Suprapubic skin (tissue), 4 donors: ENCODE measurements at regions not wholly inside any gene's neighbourhood (a gene's known extent, or its start where the extent isn't known, plus 50 kb on each side); places are given as distances from the start of the nearest gene placed in this dataset.

Source experiments
- DNase-seq, 2 donors: peaks; one replicate each; pipeline ENCODE4 v3.0.0-alpha.2; 2019; ENCODE audit warnings: low spot score in 2 of 2
- H3K27ac ChIP-seq: fragments of 200-600 bp; sonication (generic); one replicate; pipeline ENCODE4 v1.5.1; 2019
- H3K27me3 ChIP-seq: fragments of 200-600 bp; sonication (generic); one replicate; pipeline ENCODE4 v1.5.1; 2019
- H3K36me3 ChIP-seq: fragments of 200-600 bp; sonication (generic); one replicate; pipeline ENCODE4 v1.5.1; 2019
- H3K4me1 ChIP-seq: fragments of 200-600 bp; sonication (generic); one replicate; pipeline ENCODE4 v1.5.1; 2019
- H3K4me3 ChIP-seq: fragments of 200-600 bp; sonication (generic); one replicate; pipeline ENCODE4 v1.5.1; 2019; ENCODE audit warnings: mild to moderate bottlenecking
- H3K9me3 ChIP-seq: fragments of 200-600 bp; sonication (generic); one replicate; pipeline ENCODE4 v1.5.1; 2019
- EP300 ChIP-seq: sonication (generic); formaldehyde crosslinking; IDR thresholded peaks from one replicate; pipeline ENCODE4 v1.6.1; 2017; ENCODE audit warnings: antibody characterized with exemption
- POLR2A ChIP-seq, 2 donors: fragments of 450-650 bp; IDR thresholded peaks; one replicate each; pipeline ENCODE4 v1.6.1; 2017; ENCODE audit warnings: antibody characterized with exemption in 2 of 2, mild to moderate bottlenecking in 2 of 2, moderate library complexity in 2 of 2
- POLR2AphosphoS5 ChIP-seq, 3 donors: sonication (generic); formaldehyde crosslinking; IDR thresholded peaks; one replicate each; pipeline ENCODE4 v1.6.1; 2017; ENCODE audit warnings: antibody characterized with exemption in 3 of 3
- WGBS: methylation state at CpG from one replicate; pipeline ENCODE4 v1.1.5; 2018; 5-methylcytosine and 5-hydroxymethylcytosine counted together
- TF ChIP-seq, protein P1 (sequence below), 2 donors: fragments of 200-600 bp in 1 of 2; fragments of 450-650 bp in 1 of 2; sonication (generic) in 1 of 2; IDR thresholded peaks; one replicate each; pipeline ENCODE4 v1.5.1; 2016 to 2019; ENCODE audit warnings: antibody characterized with exemption in 2 of 2, mild to moderate bottlenecking in 1 of 2, moderate library complexity in 1 of 2

DNA sequence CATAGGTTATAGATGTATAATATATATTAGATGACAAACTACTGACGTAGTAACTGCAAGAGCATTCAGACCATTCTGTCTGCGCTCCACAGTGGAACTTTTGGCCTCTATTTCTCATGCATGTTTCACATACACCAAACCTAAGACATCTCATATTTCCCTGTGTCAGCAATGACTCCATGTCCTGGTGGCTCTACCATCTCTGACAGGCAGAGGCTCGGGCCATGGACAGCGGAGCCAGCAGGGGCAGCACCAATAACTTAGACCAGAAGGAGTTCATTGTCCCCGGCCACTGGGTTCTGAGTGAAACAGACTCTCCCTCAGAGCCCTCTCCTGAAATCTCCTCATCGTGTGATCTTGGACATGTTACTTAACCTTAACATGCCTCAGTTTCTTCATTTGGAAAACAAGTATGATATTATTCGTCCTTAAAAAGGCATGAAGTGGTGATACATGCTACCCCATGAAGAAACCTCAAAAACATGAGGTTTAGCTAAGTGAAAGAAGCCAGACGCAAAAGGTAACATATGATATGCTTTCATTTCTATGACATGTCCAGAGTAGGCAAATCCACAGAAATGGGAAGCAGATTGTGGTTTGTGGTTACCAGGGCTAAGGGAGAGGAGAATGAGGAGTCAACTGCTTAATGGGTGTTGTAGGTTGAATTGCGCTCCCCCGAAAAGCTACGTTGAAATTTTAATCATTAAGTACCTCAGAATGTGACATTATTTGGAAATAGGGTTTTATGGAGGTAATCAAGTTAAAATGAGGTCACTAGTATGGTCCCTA, 564.0 kb upstream of the JARID2 start:
- Histone ChIP-seq H3K9me3 (no peaks in the 10 kb centered on the region), H3K27ac (no peak overlapping the region), H3K27me3 (no peaks in the 10 kb centered on the region), H3K4me3 (no peak overlapping the region), H3K36me3 (no peaks in the 10 kb centered on the region), H3K4me1 (no peaks in the 10 kb centered on the region)
- WGBS, result 92% methylated on average over 11 of the region's 11 CpGs
- TF ChIP-seq POLR2AphosphoS5 (IDR thresholded peaks at IDR 0.05) (no peak), POLR2A (IDR thresholded peaks at IDR 0.05) (no peak), EP300 (no peak)
- TF ChIP-seq, protein P1, sequence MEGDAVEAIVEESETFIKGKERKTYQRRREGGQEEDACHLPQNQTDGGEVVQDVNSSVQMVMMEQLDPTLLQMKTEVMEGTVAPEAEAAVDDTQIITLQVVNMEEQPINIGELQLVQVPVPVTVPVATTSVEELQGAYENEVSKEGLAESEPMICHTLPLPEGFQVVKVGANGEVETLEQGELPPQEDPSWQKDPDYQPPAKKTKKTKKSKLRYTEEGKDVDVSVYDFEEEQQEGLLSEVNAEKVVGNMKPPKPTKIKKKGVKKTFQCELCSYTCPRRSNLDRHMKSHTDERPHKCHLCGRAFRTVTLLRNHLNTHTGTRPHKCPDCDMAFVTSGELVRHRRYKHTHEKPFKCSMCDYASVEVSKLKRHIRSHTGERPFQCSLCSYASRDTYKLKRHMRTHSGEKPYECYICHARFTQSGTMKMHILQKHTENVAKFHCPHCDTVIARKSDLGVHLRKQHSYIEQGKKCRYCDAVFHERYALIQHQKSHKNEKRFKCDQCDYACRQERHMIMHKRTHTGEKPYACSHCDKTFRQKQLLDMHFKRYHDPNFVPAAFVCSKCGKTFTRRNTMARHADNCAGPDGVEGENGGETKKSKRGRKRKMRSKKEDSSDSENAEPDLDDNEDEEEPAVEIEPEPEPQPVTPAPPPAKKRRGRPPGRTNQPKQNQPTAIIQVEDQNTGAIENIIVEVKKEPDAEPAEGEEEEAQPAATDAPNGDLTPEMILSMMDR (IDR thresholded peaks at IDR 0.05), result no peak
- no peak for DNase-seq

DNA sequence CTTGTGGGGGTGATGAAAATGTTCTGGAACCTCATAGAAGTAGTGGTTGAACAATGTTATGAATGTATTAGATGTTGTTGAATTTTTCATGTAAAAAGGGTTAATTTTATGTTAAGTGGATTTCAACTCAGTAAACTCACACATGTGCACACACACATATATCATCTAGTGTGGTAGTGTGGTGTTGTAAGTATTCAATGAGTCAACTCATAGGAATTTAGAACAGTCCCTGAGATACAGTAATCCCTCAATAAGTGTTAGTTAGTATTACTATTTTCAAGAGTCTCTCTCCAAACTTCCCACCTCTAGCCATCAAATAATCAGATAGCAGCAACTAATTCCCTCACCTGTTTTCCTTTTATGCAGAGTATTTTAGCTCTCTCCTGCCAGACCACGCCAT, 563.1 kb upstream of the JARID2 start:
- Histone ChIP-seq H3K27me3 (no peaks in the 10 kb centered on the region), H3K27ac (no peak overlapping the region)

GRCh38 chr6:14689639-14690038, 556.2 kb upstream of the JARID2 start:
- Histone ChIP-seq H3K36me3 (no peaks in the 10 kb centered on the region), H3K27me3 (no peaks in the 10 kb centered on the region), H3K4me1 (peaks cover 4% of the 10 kb centered on the region), H3K9me3 (no peaks in the 10 kb centered on the region), H3K27ac (no peak overlapping the region), H3K4me3 (no peak overlapping the region)
- DNase-seq, result no peak
- 77% methylated on average over 6 of the region's 6 CpGs for WGBS
- TF ChIP-seq POLR2AphosphoS5 (IDR thresholded peaks at IDR 0.05) (no peak), EP300 (no peak), POLR2A (IDR thresholded peaks at IDR 0.05) (no peak)
- TF ChIP-seq, protein P1 (IDR thresholded peaks at IDR 0.05), result no peak

More for the DNA sequence above, 563.1 kb upstream of the JARID2 start:
- no peak for DNase-seq
- Histone ChIP-seq H3K4me3 (no peak overlapping the region), H3K36me3 (no peaks in the 10 kb centered on the region), H3K9me3 (no peaks in the 10 kb centered on the region), H3K4me1 (no peaks in the 10 kb centered on the region)
- WGBS, result 95% methylated on average over 1 of the region's 1 CpG
- TF ChIP-seq EP300 (no peak), POLR2A (IDR thresholded peaks at IDR 0.05) (no peak), POLR2AphosphoS5 (IDR thresholded peaks at IDR 0.05) (no peak)
- TF ChIP-seq, protein P1 (IDR thresholded peaks at IDR 0.05), result no peak

- Histone ChIP-seq H3K9me3 (no peaks in the 10 kb centered on the region), H3K36me3 (no peaks in the 10 kb centered on the region), H3K4me3 (no peak overlapping the region), H3K27ac (no peak overlapping the region), H3K4me1 (peaks cover 4% of the 10 kb centered on the region), H3K27me3 (no peaks in the 10 kb centered on the region)
- no peak for DNase-seq
- WGBS, result 88% methylated on average over 8 of the region's 8 CpGs
- TF ChIP-seq POLR2AphosphoS5 (IDR thresholded peaks at IDR 0.05), result no peak
- TF ChIP-seq EP300, result no peak
- TF ChIP-seq, protein P1 (IDR thresholded peaks at IDR 0.05), result no peak
- no peak for TF ChIP-seq POLR2A (IDR thresholded peaks at IDR 0.05)
Observed at GRCh38 chr6:14690120-14691056, 555.5 kb upstream of the JARID2 start.

DNA sequence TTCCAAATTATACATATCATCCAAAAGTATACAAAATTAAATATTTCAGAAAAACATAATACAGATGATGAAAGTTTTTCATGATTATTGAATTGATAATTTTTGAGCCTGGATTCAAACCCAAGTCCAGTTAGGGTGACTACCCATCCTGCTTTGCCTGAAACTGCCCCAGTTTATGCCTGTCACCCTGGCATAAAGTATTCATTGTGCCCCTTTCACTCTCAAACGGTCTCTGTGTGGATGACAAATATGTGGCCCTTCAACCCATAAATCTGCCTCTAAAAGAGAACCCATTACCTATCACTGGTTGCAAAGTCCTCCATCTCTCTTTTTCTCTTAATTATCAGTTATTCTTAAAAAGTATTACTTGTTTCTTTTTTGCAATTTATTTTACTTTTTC, 553.7 kb upstream of the JARID2 start:
- H3K9me3 ChIP-seq, result no peaks in the 10 kb centered on the region
- DNase-seq, result no peak
- no peak overlapping the region for H3K4me3 ChIP-seq
- WGBS, result 70% methylated on average over 1 of the region's 1 CpG
- no peak overlapping the region for H3K27ac ChIP-seq
- no peaks in the 10 kb centered on the region for H3K27me3 ChIP-seq
- TF ChIP-seq, protein P1 (IDR thresholded peaks at IDR 0.05), result no peak
- TF ChIP-seq EP300, result no peak
- TF ChIP-seq POLR2AphosphoS5 (IDR thresholded peaks at IDR 0.05), result no peak
- no peak for TF ChIP-seq POLR2A (IDR thresholded peaks at IDR 0.05)
- H3K36me3 ChIP-seq, result no peaks in the 10 kb centered on the region
- H3K4me1 ChIP-seq, result peaks cover 4% of the 10 kb centered on the region
